CD4-positive, alpha-beta T cell (primary cell): ENCODE measurements at regions not wholly inside any gene's neighbourhood (a gene's known extent, or its start where the extent isn't known, plus 50 kb on each side); places are given as distances from the start of the nearest gene placed in this dataset.

ENCODE experiments used
- ATAC-seq: fragments of 200-7000 bp; cut with Tn5 transposase; one replicate; pipeline ENCODE4 v1.10.0; 2022; ENCODE audit warnings: mild to moderate bottlenecking; ENCODE audit not compliant: poor library complexity
- CTCF ChIA-PET: fragments of 350-600 bp; sonication (Branson Sonifier 250); formaldehyde crosslinking; loops from one replicate; lab custom pipeline; 2021; ENCODE audit warnings: antibody characterized with exemption, inconsistent platforms; lab: Charles Lee
- POLR2A ChIA-PET: fragments of 350-600 bp; sonication (Branson Sonifier 250); formaldehyde crosslinking; loops from one replicate; lab custom pipeline; 2021; ENCODE audit warnings: antibody characterized with exemption, inconsistent platforms; lab: Charles Lee
- DNase-seq, 14 experiments: peaks; one replicate each; pipeline ENCODE4 v3.0.0-alpha.2; 2013 to 2020; ENCODE audit warnings: mixed read lengths in 2 of 14
- H3K27ac ChIP-seq, 2 donors: one replicate each; pipeline versions ENCODE4 v1.5.1 to v1.7.0; 2013; ENCODE audit warnings: low read length in 2 of 2, low read depth in 1 of 2, mild to moderate bottlenecking in 1 of 2
- H3K27me3 ChIP-seq, 2 experiments: 1 replicate in 1 of 2; 2 replicates in 1 of 2; pipeline versions ENCODE4 v1.6.1 to v1.7.0; 2013; ENCODE audit warnings: low read length in 2 of 2, control low read depth in 1 of 2, mild to moderate bottlenecking in 1 of 2, moderate library complexity in 1 of 2; ENCODE audit not compliant: insufficient read depth in 2 of 2, control insufficient read depth in 1 of 2
- H3K36me3 ChIP-seq: one replicate; pipeline ENCODE4 v1.6.1; 2013; ENCODE audit warnings: low read length, control low read depth; ENCODE audit not compliant: insufficient read depth
- H3K4me1 ChIP-seq: one replicate; pipeline ENCODE4 v1.6.1; 2013; ENCODE audit warnings: low read length, control low read depth; ENCODE audit not compliant: insufficient read depth
- H3K4me3 ChIP-seq: one replicate; pipeline ENCODE4 v1.5.1; 2013; ENCODE audit warnings: mild to moderate bottlenecking, low read length, moderate library complexity
- H3K9me3 ChIP-seq, 2 experiments: 1 replicate in 1 of 2; 2 replicates in 1 of 2; pipeline versions ENCODE4 v1.6.1 to v1.7.0; 2013; ENCODE audit warnings: low read length in 2 of 2, mild to moderate bottlenecking in 2 of 2, control low read depth in 1 of 2, moderate library complexity in 1 of 2; ENCODE audit not compliant: control insufficient read depth in 1 of 2, insufficient read depth in 1 of 2
- H3K27ac Mint-ChIP-seq: one replicate; pipeline ENCODE4 v1.8.0; 2020; ENCODE audit warnings: mixed read lengths
- H3K27me3 Mint-ChIP-seq: one replicate; pipeline ENCODE4 v1.8.0; 2021; ENCODE audit warnings: mixed read lengths
- H3K36me3 Mint-ChIP-seq: one replicate; pipeline ENCODE4 v1.8.0; 2021; ENCODE audit warnings: low read depth, mixed read lengths
- H3K4me1 Mint-ChIP-seq: one replicate; pipeline ENCODE4 v1.8.0; 2021; ENCODE audit warnings: low read depth, mixed read lengths
- H3K4me3 Mint-ChIP-seq: one replicate; pipeline ENCODE4 v1.8.0; 2020; ENCODE audit warnings: mild to moderate bottlenecking, mixed read lengths
- H3K9me3 Mint-ChIP-seq: one replicate; pipeline ENCODE4 v1.8.0; 2020; ENCODE audit warnings: mixed read lengths
- intact Hi-C, 2 experiments: fragments of 100-400 bp; cut with DNase I in 1 of 2; cut with micrococcal nuclease in 1 of 2; formaldehyde crosslinking; loops; one replicate each; pipeline versions ENCODE4 v1.15.1 to v1.9.0; 2023 to 2025; cut with DNase I, micrococcal nuclease
- TF ChIP-seq, protein P1 (sequence below): fragments of 200-600 bp; IDR thresholded peaks from one replicate; pipeline ENCODE4 v1.8.0; 2022; ENCODE audit warnings: antibody characterized with exemption, mild to moderate bottlenecking

DNA sequence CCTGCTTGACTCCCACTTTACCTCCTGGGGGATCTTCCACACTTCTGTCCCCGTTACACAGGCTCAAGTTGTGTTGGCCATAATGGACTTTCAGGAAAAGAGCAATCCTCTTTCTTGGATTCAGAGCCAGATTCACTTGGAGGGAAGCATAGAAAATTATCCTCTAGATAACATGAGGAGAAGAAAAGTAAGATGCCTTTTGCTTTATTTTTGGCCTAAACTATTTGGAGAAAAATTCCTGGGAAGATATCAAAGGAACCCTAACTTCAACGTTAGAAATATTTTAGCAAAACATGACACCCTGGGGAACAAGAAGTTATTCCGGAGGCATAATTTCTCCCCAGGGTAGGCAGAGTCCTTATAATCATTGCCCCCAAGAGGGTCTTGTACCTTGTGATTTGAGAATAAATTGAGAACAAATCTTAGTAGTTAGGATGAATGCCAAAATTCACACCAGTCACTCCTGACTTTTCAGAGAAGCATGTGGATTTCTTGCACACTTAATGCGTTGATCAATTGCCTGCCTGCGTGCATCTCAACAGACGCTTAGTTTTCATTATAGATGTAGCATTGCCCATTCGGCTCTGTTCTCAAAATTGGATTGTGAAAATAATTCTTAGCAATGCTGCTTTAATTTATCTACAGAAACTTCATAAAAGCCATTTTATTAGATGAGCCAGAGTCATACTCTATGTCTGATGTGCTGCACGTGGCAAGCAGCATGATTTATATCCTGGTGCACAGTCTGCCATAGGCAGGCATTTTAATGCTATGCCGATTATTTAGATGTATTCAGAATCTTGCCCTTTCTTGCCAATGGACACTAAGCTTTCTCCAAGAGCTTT is 224.4 kb downstream of the C7orf25 start:
- intact Hi-C loops = no loop called here
- no peak for DNase-seq
- Mint-ChIP-seq H3K4me1 (no peaks in the 10 kb centered on the region), H3K36me3 (no peaks in the 10 kb centered on the region), H3K27ac (no peak overlapping the region), H3K4me3 (no peak overlapping the region), H3K27me3 (peaks cover 4% of the 10 kb centered on the region), H3K9me3 (no peaks in the 10 kb centered on the region)
- no peak overlapping the region for H3K27ac ChIP-seq
- H3K9me3 ChIP-seq = no peaks in the 10 kb centered on the region
- ChIA-PET POLR2A (no interaction called here), CTCF (no interaction called here)
- peaks cover 0 to 6% of the 10 kb centered on the region in 2 experiments for H3K27me3 ChIP-seq
- ATAC-seq = no peak
- H3K4me1 ChIP-seq = no peaks in the 10 kb centered on the region
- TF ChIP-seq, protein P1, sequence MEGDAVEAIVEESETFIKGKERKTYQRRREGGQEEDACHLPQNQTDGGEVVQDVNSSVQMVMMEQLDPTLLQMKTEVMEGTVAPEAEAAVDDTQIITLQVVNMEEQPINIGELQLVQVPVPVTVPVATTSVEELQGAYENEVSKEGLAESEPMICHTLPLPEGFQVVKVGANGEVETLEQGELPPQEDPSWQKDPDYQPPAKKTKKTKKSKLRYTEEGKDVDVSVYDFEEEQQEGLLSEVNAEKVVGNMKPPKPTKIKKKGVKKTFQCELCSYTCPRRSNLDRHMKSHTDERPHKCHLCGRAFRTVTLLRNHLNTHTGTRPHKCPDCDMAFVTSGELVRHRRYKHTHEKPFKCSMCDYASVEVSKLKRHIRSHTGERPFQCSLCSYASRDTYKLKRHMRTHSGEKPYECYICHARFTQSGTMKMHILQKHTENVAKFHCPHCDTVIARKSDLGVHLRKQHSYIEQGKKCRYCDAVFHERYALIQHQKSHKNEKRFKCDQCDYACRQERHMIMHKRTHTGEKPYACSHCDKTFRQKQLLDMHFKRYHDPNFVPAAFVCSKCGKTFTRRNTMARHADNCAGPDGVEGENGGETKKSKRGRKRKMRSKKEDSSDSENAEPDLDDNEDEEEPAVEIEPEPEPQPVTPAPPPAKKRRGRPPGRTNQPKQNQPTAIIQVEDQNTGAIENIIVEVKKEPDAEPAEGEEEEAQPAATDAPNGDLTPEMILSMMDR = no peak
- no peaks in the 10 kb centered on the region for H3K36me3 ChIP-seq
- no peak overlapping the region for H3K4me3 ChIP-seq

DNA sequence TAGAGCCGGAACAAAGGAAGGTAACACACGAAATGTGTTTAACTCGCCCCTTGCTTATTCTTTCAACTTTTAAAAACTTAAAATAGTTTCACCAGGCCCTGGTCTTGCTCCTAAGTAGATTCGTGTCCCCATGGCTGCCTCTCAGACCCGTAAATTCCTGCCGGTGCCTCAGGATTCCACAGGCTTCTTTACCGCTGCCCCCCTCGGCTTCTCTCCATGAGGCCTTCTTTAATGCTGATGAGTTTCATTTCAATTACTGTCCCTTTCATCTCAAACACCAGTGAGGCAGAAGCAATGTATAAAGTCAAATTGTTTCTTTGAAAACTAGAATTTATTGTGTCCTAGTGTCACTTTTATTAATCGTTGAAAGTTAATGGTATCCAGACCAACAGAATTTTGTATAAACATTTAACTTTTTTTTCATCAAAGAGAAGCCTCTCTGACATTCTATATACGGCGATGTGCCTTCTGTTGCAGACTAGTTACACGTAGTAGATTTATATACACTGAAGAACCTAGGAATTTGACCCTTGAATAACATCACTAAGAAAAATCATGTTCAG is 225.2 kb downstream of the C7orf25 start:
- Histone ChIP-seq H3K4me3 (no peak overlapping the region), H3K4me1 (no peaks in the 10 kb centered on the region), H3K27ac (no peak overlapping the region), H3K27me3 (peaks cover 0 to 6% of the 10 kb centered on the region in 2 experiments), H3K9me3 (no peaks in the 10 kb centered on the region), H3K36me3 (no peaks in the 10 kb centered on the region)
- no peak for DNase-seq
- no peaks in the 10 kb centered on the region for H3K36me3 Mint-ChIP-seq
- H3K27me3 Mint-ChIP-seq = peaks cover 4% of the 10 kb centered on the region
- no peaks in the 10 kb centered on the region for H3K9me3 Mint-ChIP-seq
- ATAC-seq = no peak
- intact Hi-C loops = no loop called here
- ChIA-PET CTCF (no interaction called here), POLR2A (no interaction called here)
- TF ChIP-seq, protein P1 = no peak
- no peak overlapping the region for H3K4me3 Mint-ChIP-seq
- no peaks in the 10 kb centered on the region for H3K4me1 Mint-ChIP-seq
- H3K27ac Mint-ChIP-seq = no peak overlapping the region

DNA sequence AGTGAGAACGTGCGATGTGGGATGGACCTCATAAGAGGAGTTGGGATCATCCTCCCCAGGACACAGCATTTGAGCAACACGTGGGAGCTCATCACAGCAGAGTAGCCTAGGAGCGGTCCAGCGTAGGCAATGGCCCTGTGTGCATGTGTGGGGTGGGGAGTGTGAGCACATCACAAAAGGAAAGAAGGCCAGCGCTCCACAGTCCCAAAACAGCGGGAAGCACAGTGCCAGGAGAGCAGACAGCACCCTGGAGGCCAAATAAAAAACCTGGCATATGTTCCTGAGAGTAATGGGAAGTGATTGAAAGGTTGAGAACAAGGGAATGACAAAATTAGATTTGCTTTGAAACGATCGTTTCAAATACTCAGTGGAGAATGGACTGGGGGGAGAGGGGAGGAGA is 226.0 kb downstream of the C7orf25 start:
- Histone ChIP-seq H3K9me3 (no peaks in the 10 kb centered on the region), H3K27ac (no peak overlapping the region), H3K27me3 (peaks cover 0 to 6% of the 10 kb centered on the region in 2 experiments), H3K4me1 (no peaks in the 10 kb centered on the region), H3K36me3 (no peaks in the 10 kb centered on the region), H3K4me3 (no peak overlapping the region)
- DNase-seq = no peak
- Mint-ChIP-seq H3K27me3 (peaks cover 4% of the 10 kb centered on the region), H3K4me3 (no peak overlapping the region), H3K9me3 (no peaks in the 10 kb centered on the region), H3K36me3 (no peaks in the 10 kb centered on the region), H3K4me1 (no peaks in the 10 kb centered on the region), H3K27ac (no peak overlapping the region)
- ATAC-seq = no peak
- TF ChIP-seq, protein P1 = no peak
- intact Hi-C loops = no loop called here
- POLR2A ChIA-PET = no interaction called here
- CTCF ChIA-PET = no interaction called here
